ENCODE measurements at regions not wholly inside any gene's neighbourhood (a gene's known extent, or its start where the extent isn't known, plus 50 kb on each side); places are given as distances from the start of the nearest gene placed in this dataset.
"Not testable (repeated sequence)": the region's sequence is repeated elsewhere in the genome, so short reads cannot be mapped to it uniquely, and the experiment has no call there.

GRCh38 chr4:127217586-127218229, 415.0 kb upstream of the INTU start:
- DNase-seq: no peak

- no peak for DNase-seq
Measured at GRCh38 chr4:127219232-127219631, 413.5 kb upstream of the INTU start.

- DNase-seq: no peak
Measured at GRCh38 chr4:127224556-127224955, 408.2 kb upstream of the INTU start.

GRCh38 chr4:127229855-127230608, 402.7 kb upstream of the INTU start:
- DNase-seq: no peak

GRCh38 chr4:127236889-127237288, 395.9 kb upstream of the INTU start:
- no peak for DNase-seq

- DNase-seq: no peak
Measured at GRCh38 chr4:127237581-127237980, 395.2 kb upstream of the INTU start.

- DNase-seq: no peak
Measured at GRCh38 chr4:127238956-127239475, 393.7 kb upstream of the INTU start.

- no peak for DNase-seq
Measured at GRCh38 chr4:127239902-127240763, 392.6 kb upstream of the INTU start.

- no peak for DNase-seq
Measured at GRCh38 chr4:127240764-127241105, 392.0 kb upstream of the INTU start.

- no peak for DNase-seq
Measured at GRCh38 chr4:127244515-127244914, 388.2 kb upstream of the INTU start.

GRCh38 chr4:127246963-127247952, 385.5 kb upstream of the INTU start:
- DNase-seq: no peak

- DNase-seq: no peak
Measured at GRCh38 chr4:127249066-127249766, 383.5 kb upstream of the INTU start.

GRCh38 chr4:127249767-127250108, 383.0 kb upstream of the INTU start:
- no peak for DNase-seq

GRCh38 chr4:127250577-127250976, 382.2 kb upstream of the INTU start:
- peak; percentile 12 for DNase-seq

- peak; percentile 41 for DNase-seq
Measured at GRCh38 chr4:127251423-127251822, 381.3 kb upstream of the INTU start.

GRCh38 chr4:127256500-127256899, 376.3 kb upstream of the INTU start:
- no peak for DNase-seq

- DNase-seq: no peak
Measured at GRCh38 chr4:127261476-127261875, 371.3 kb upstream of the INTU start.

GRCh38 chr4:127268367-127268766, 364.4 kb upstream of the INTU start:
- DNase-seq: no peak

- DNase-seq: not testable (repeated sequence)
Measured at GRCh38 chr4:127277023-127277422, 355.7 kb upstream of the INTU start.

GRCh38 chr4:127284236-127284635, 348.5 kb upstream of the INTU start:
- DNase-seq: no peak

- no peak for DNase-seq
Measured at GRCh38 chr4:127291316-127291715, 341.4 kb upstream of the INTU start.

GRCh38 chr4:127293496-127293895, 339.3 kb upstream of the INTU start:
- DNase-seq: no peak

All from activated CD4-positive, alpha-beta T cell treated with anti-CD3 and anti-CD28 coated beads, Interleukin-10, Interleukin-2, amounts not matched to agents 100 ng/mL and 50 ng/mL, durations not matched to agents 16 hours and 8 hours (primary cell).